Naive thymus-derived CD4-positive, alpha-beta T cell (primary cell): ENCODE measurements at regions not wholly inside any gene's neighbourhood (a gene's known extent, or its start where the extent isn't known, plus 50 kb on each side); places are given as distances from the start of the nearest gene placed in this dataset.
"Not testable (repeated sequence)": the region's sequence is repeated elsewhere in the genome, so short reads cannot be mapped to it uniquely, and the experiment has no call there.

Experiments used
- ATAC-seq: fragments of 150-1000 bp; cut with Tn5 transposase; 2 replicates; pipeline ENCODE4 v1.10.0; 2021; ENCODE audit warnings: mild to moderate bottlenecking, moderate library complexity
- CTCF ChIA-PET: fragments of 350-600 bp; sonication (Branson Sonifier 250); formaldehyde crosslinking; loops from one replicate; lab custom pipeline; 2021; ENCODE audit warnings: antibody characterized with exemption; lab: Charles Lee
- POLR2A ChIA-PET: fragments of 350-600 bp; sonication (Branson Sonifier 250); formaldehyde crosslinking; loops from one replicate; lab custom pipeline; 2021; ENCODE audit warnings: antibody characterized with exemption, inconsistent platforms; lab: Charles Lee
- DNase-seq, 9 donors: peaks; one replicate each; pipeline versions ENCODE4 v3.0.0 to v3.0.0-alpha.2; 2020 to 2022; ENCODE audit warnings: mixed read lengths in 1 of 9
- H3K27ac ChIP-seq: one replicate; pipeline ENCODE4 v1.7.0; 2013; ENCODE audit warnings: mild to moderate bottlenecking, low read depth, low read length, moderate library complexity
- H3K27me3 ChIP-seq, 2 donors: one replicate each; pipeline ENCODE4 v1.7.0; 2013; ENCODE audit warnings: low read length in 2 of 2, mild to moderate bottlenecking in 2 of 2, moderate library complexity in 2 of 2; ENCODE audit not compliant: control insufficient read depth in 2 of 2, insufficient read depth in 2 of 2
- H3K36me3 ChIP-seq, 3 experiments: 1 replicate in 2 of 3; 2 replicates in 1 of 3; pipeline ENCODE4 v1.7.0; 2013; ENCODE audit warnings: low read length in 3 of 3, mild to moderate bottlenecking in 3 of 3, moderate library complexity in 1 of 3; ENCODE audit not compliant: insufficient read depth in 3 of 3, control insufficient read depth in 2 of 3
- H3K4me1 ChIP-seq, 2 donors: one replicate each; pipeline ENCODE4 v1.7.0; 2013; ENCODE audit warnings: low read length in 2 of 2, mild to moderate bottlenecking in 2 of 2, moderate library complexity in 1 of 2; ENCODE audit not compliant: control insufficient read depth in 2 of 2, insufficient read depth in 2 of 2
- H3K4me3 ChIP-seq: 2 replicates; pipeline ENCODE4 v1.7.0; 2013; ENCODE audit warnings: mild to moderate bottlenecking, low read length
- H3K9me3 ChIP-seq, 3 experiments: 1 replicate in 2 of 3; 2 replicates in 1 of 3; pipeline ENCODE4 v1.7.0; 2013; ENCODE audit warnings: low read length in 3 of 3; ENCODE audit not compliant: control insufficient read depth in 2 of 3
- H3K27ac Mint-ChIP-seq, 9 donors: one replicate each; pipeline ENCODE4 v1.8.0; 2020 to 2022; ENCODE audit warnings: mixed read lengths in 9 of 9, mild to moderate bottlenecking in 8 of 9, moderate library complexity in 5 of 9, inconsistent platforms in 2 of 9
- H3K27me3 Mint-ChIP-seq, 5 donors: one replicate each; pipeline ENCODE4 v1.8.0; 2021 to 2022; ENCODE audit warnings: mixed read lengths in 5 of 5, mild to moderate bottlenecking in 1 of 5
- H3K36me3 Mint-ChIP-seq, 5 donors: one replicate each; pipeline ENCODE4 v1.8.0; 2020 to 2022; ENCODE audit warnings: mixed read lengths in 5 of 5, mild to moderate bottlenecking in 3 of 5, inconsistent platforms in 1 of 5
- H3K4me1 Mint-ChIP-seq, 7 donors: one replicate each; pipeline ENCODE4 v1.8.0; 2020 to 2022; ENCODE audit warnings: mixed read lengths in 7 of 7, mild to moderate bottlenecking in 3 of 7, inconsistent platforms in 1 of 7
- H3K4me3 Mint-ChIP-seq, 10 donors: one replicate each; pipeline ENCODE4 v1.8.0; 2020 to 2022; ENCODE audit warnings: mild to moderate bottlenecking in 10 of 10, mixed read lengths in 10 of 10, moderate library complexity in 6 of 10, inconsistent platforms in 2 of 10
- H3K9me3 Mint-ChIP-seq, 11 donors: one replicate each; pipeline ENCODE4 v1.8.0; 2020 to 2022; ENCODE audit warnings: mixed read lengths in 11 of 11, mild to moderate bottlenecking in 4 of 11, inconsistent platforms in 1 of 11, moderate library complexity in 1 of 11
- intact Hi-C, 2 donors: fragments of 100-400 bp; cut with micrococcal nuclease; formaldehyde crosslinking; loops; one replicate each; pipeline ENCODE4 v1.15.1; 2023

GRCh38 chr2:113551637-113552318 lies 53.3 kb downstream of the FOXD4L1 start:
- H3K4me1 ChIP-seq, CTCF ChIA-PET, H3K9me3 Mint-ChIP-seq, H3K9me3 ChIP-seq, H3K4me3 ChIP-seq, H3K27me3 Mint-ChIP-seq, POLR2A ChIA-PET, H3K27ac ChIP-seq, H3K27me3 ChIP-seq, H3K36me3 Mint-ChIP-seq, H3K36me3 ChIP-seq: not testable (repeated sequence)
- Mint-ChIP-seq H3K4me1 (peaks cover 0 to 11% (median 6%) of the 10 kb centered on the region in 7 donors), H3K4me3 (peak overlapping the region; percentile 49 to 87 (median 77)), H3K27ac (peak overlapping the region in 8 of 9 donors; percentile 60 to 87 (median 74))
- ATAC-seq: peak; percentile 95
- intact Hi-C loops: loop anchor here in 1 of 2 donors (10.0 kb wide), 1 partner anchor 53 kb away; no protein-coding TSS in a partner anchor
- peak in 8 of 9 donors; percentile 30 to 84 (median 73) for DNase-seq

GRCh38 chr2:113559820-113560219 lies 61.4 kb downstream of the FOXD4L1 start:
- H3K4me3 ChIP-seq, H3K36me3 ChIP-seq, H3K9me3 ChIP-seq, ATAC-seq, CTCF ChIA-PET, H3K27ac Mint-ChIP-seq, H3K4me1 Mint-ChIP-seq, H3K4me3 Mint-ChIP-seq, H3K4me1 ChIP-seq, H3K36me3 Mint-ChIP-seq, H3K27ac ChIP-seq, POLR2A ChIA-PET, DNase-seq, H3K27me3 ChIP-seq, H3K9me3 Mint-ChIP-seq: not testable (repeated sequence)
- intact Hi-C loops: loop anchor here in 1 of 2 donors (10.0 kb wide), 1 partner anchor 45 kb away; no protein-coding TSS in a partner anchor
- peaks cover 0 to 26% (median 0%) of the 10 kb centered on the region in 5 donors for H3K27me3 Mint-ChIP-seq

- H3K4me1 ChIP-seq, H3K27me3 ChIP-seq, intact Hi-C loops, H3K27ac ChIP-seq, H3K36me3 ChIP-seq, CTCF ChIA-PET, H3K4me1 Mint-ChIP-seq, H3K9me3 ChIP-seq, H3K4me3 ChIP-seq, H3K27ac Mint-ChIP-seq, DNase-seq, H3K4me3 Mint-ChIP-seq, ATAC-seq, H3K36me3 Mint-ChIP-seq, H3K9me3 Mint-ChIP-seq, POLR2A ChIA-PET: not testable (repeated sequence)
- H3K27me3 Mint-ChIP-seq: peaks cover 0 to 16% (median 0%) of the 10 kb centered on the region in 5 donors
These were observed 64.2 kb downstream of the FOXD4L1 start for GRCh38 chr2:113562662-113563061.

- peaks cover 0 to 11% (median 5%) of the 10 kb centered on the region in 5 donors for H3K27me3 Mint-ChIP-seq
- DNase-seq, H3K27me3 ChIP-seq, H3K9me3 Mint-ChIP-seq, H3K4me1 ChIP-seq, H3K4me3 ChIP-seq, H3K27ac ChIP-seq, CTCF ChIA-PET, H3K9me3 ChIP-seq, H3K27ac Mint-ChIP-seq, H3K4me3 Mint-ChIP-seq, intact Hi-C loops, POLR2A ChIA-PET, ATAC-seq, H3K4me1 Mint-ChIP-seq, H3K36me3 Mint-ChIP-seq, H3K36me3 ChIP-seq: not testable (repeated sequence)
These were observed 60.2 kb upstream of the RABL2A start for GRCh38 chr2:113566674-113567480.

GRCh38 chr2:113567481-113567849 lies 59.6 kb upstream of the RABL2A start:
- CTCF ChIA-PET, H3K36me3 Mint-ChIP-seq, H3K27me3 ChIP-seq, H3K4me1 Mint-ChIP-seq, ATAC-seq, H3K9me3 ChIP-seq, H3K36me3 ChIP-seq, POLR2A ChIA-PET, H3K4me3 ChIP-seq, DNase-seq, H3K4me1 ChIP-seq, H3K27ac Mint-ChIP-seq, intact Hi-C loops, H3K9me3 Mint-ChIP-seq, H3K4me3 Mint-ChIP-seq, H3K27ac ChIP-seq: not testable (repeated sequence)
- peaks cover 0 to 11% (median 5%) of the 10 kb centered on the region in 5 donors for H3K27me3 Mint-ChIP-seq

GRCh38 chr2:113568231-113568630 lies 58.8 kb upstream of the RABL2A start:
- POLR2A ChIA-PET, H3K27me3 ChIP-seq, CTCF ChIA-PET, intact Hi-C loops, H3K36me3 ChIP-seq, H3K4me3 ChIP-seq, H3K4me1 Mint-ChIP-seq, H3K36me3 Mint-ChIP-seq, ATAC-seq, DNase-seq, H3K9me3 Mint-ChIP-seq, H3K27ac ChIP-seq, H3K9me3 ChIP-seq, H3K4me1 ChIP-seq: not testable (repeated sequence)
- H3K4me3 Mint-ChIP-seq: peak overlapping the region in 1 of 10 donors; percentile 23
- H3K27ac Mint-ChIP-seq: peak overlapping the region in 1 of 9 donors; percentile 56
- peaks cover 0 to 12% (median 8%) of the 10 kb centered on the region in 5 donors for H3K27me3 Mint-ChIP-seq
